ENCODE measurements at regions not wholly inside any gene's neighbourhood (a gene's known extent, or its start where the extent isn't known, plus 50 kb on each side); places are given as distances from the start of the nearest gene placed in this dataset.

DNA sequence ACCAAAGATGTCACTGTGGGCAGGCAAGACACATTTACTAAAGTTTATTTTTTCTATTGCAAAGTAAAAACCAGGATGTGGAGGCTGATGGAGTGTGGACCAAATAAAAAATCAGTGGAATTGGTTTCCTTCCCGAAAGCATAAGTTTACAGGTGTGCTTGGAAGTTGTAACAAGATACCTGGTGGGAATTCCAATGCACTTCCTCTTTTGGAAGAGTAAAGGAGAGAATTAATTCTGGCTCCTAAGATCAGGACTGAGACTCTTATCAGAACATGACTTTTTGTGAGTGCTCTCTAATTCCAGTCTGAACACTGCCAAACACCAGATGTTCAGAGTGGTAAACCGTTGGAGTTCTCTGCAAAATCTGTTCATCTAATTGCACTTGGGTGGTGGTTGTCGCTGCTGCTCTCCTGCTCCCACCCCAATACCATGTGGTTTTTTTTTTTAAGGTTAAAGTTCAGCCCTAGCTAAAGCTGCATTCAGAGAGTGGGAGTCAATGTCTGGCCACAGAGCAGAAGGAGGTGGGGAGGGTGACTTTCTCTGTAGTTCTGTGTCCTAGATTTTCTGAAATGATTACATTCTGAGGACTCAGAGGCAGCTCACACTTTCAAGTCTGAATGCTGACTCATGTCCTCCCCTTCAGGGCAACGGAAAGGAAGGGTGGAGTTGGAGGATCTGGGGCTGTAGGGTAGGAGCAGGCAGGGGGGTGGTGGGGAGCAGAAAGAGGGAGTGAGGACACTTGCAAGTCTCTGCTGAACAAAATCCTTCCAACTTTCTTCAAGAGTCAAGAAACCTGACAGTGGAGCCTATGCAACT is 275.8 kb upstream of the PRDM1 start:
- TF ChIP-seq, protein P1, sequence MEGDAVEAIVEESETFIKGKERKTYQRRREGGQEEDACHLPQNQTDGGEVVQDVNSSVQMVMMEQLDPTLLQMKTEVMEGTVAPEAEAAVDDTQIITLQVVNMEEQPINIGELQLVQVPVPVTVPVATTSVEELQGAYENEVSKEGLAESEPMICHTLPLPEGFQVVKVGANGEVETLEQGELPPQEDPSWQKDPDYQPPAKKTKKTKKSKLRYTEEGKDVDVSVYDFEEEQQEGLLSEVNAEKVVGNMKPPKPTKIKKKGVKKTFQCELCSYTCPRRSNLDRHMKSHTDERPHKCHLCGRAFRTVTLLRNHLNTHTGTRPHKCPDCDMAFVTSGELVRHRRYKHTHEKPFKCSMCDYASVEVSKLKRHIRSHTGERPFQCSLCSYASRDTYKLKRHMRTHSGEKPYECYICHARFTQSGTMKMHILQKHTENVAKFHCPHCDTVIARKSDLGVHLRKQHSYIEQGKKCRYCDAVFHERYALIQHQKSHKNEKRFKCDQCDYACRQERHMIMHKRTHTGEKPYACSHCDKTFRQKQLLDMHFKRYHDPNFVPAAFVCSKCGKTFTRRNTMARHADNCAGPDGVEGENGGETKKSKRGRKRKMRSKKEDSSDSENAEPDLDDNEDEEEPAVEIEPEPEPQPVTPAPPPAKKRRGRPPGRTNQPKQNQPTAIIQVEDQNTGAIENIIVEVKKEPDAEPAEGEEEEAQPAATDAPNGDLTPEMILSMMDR (IDR thresholded peaks at IDR 0.05; ENCODE audit: low read depth, low read length, poor library complexity, severe bottlenecking): no peak
- no peak for TF ChIP-seq EZH2phosphoT487 (IDR thresholded peaks at IDR 0.05; ENCODE audit: borderline replicate concordance, low read length)

Measured in DOHH2 (cell line).